Karpas-422 (cell line): ENCODE measurements at regions not wholly inside any gene's neighbourhood (a gene's known extent, or its start where the extent isn't known, plus 50 kb on each side); places are given as distances from the start of the nearest gene placed in this dataset.

Experiments used
- DNase-seq: peaks from one replicate; pipeline ENCODE4 v3.0.0-alpha.2; 2015
- H2AFZ ChIP-seq: fragments of 200-600 bp; sonication (generic); 2 replicates; pipeline ENCODE4 v1.6.1; 2014; ENCODE audit warnings: antibody characterized with exemption, low read length, mixed read lengths
- H3K27ac ChIP-seq: fragments of 200-600 bp; sonication (generic); 2 replicates; pipeline ENCODE4 v1.5.1; 2014; ENCODE audit warnings: mild to moderate bottlenecking, low read length, moderate library complexity
- H3K27me3 ChIP-seq: fragments of 200-600 bp; sonication (generic); 2 replicates; pipeline ENCODE4 v1.6.1; 2014; ENCODE audit warnings: low read length, mixed read lengths
- H3K36me3 ChIP-seq: fragments of 200-600 bp; sonication (generic); 2 replicates; pipeline ENCODE4 v1.6.1; 2014; ENCODE audit warnings: low read length, mixed read lengths; ENCODE audit not compliant: insufficient read depth
- H3K4me1 ChIP-seq: fragments of 200-600 bp; sonication (generic); 2 replicates; pipeline ENCODE4 v1.6.1; 2014; ENCODE audit warnings: mild to moderate bottlenecking, low read length, mixed read lengths
- H3K4me2 ChIP-seq: fragments of 200-600 bp; sonication (generic); 2 replicates; pipeline ENCODE4 v1.6.1; 2014; ENCODE audit warnings: low read length, low read depth, mild to moderate bottlenecking; ENCODE audit not compliant: poor library complexity, severe bottlenecking
- H3K4me3 ChIP-seq: fragments of 200-600 bp; sonication (generic); 2 replicates; pipeline ENCODE4 v1.5.1; 2014; ENCODE audit warnings: mild to moderate bottlenecking, antibody characterized with exemption, low read length, mixed read lengths
- H3K79me2 ChIP-seq: fragments of 200-600 bp; sonication (generic); 2 replicates; pipeline ENCODE4 v1.6.1; 2014; ENCODE audit warnings: mild to moderate bottlenecking, low read length, mixed read lengths
- H3K9ac ChIP-seq: fragments of 200-600 bp; sonication (generic); 2 replicates; pipeline ENCODE4 v1.6.0; 2014; ENCODE audit warnings: low read length
- H3K9me2 ChIP-seq: fragments of 200-600 bp; sonication (generic), shearing (Covaris generic); replicated peaks from 2 replicates; pipeline ENCODE4 v1.6.0; 2014; ENCODE audit warnings: mild to moderate bottlenecking, low read length, moderate library complexity; ENCODE audit not compliant: insufficient read depth
- H3K9me3 ChIP-seq: fragments of 300-700, 200-600 bp; sonication (generic); 2 replicates; pipeline ENCODE4 v1.6.1; 2014; ENCODE audit warnings: low read length, mixed read lengths
- H4K20me1 ChIP-seq: fragments of 200-600 bp; sonication (generic); 2 replicates; pipeline ENCODE4 v1.6.1; 2014; ENCODE audit warnings: mild to moderate bottlenecking, antibody characterized with exemption, low read length, low read depth; ENCODE audit not compliant: insufficient read depth

GRCh38 chr4:90074322-90074886 lies 52.8 kb upstream of the CCSER1 start:
- H3K9me3 ChIP-seq, result no peaks in the 10 kb centered on the region
- H3K9ac ChIP-seq, result no peak overlapping the region
- H3K4me2 ChIP-seq, result peak overlapping the region; percentile 16

More at GRCh38 chr4:90074322-90074886, 52.8 kb upstream of the CCSER1 start:
- Histone ChIP-seq H3K27ac (no peak overlapping the region), H3K4me1 (peaks cover 56% of the 10 kb centered on the region), H3K4me3 (no peak overlapping the region), H4K20me1 (no peaks in the 10 kb centered on the region), H2AFZ (no peak overlapping the region), H3K36me3 (no peaks in the 10 kb centered on the region), H3K9me2 (no peaks in the 10 kb centered on the region), H3K79me2 (no peaks in the 10 kb centered on the region), H3K27me3 (no peaks in the 10 kb centered on the region)
- no peak for DNase-seq
